ENCODE measurements at regions not wholly inside any gene's neighbourhood (a gene's known extent, or its start where the extent isn't known, plus 50 kb on each side); places are given as distances from the start of the nearest gene placed in this dataset.

DNA sequence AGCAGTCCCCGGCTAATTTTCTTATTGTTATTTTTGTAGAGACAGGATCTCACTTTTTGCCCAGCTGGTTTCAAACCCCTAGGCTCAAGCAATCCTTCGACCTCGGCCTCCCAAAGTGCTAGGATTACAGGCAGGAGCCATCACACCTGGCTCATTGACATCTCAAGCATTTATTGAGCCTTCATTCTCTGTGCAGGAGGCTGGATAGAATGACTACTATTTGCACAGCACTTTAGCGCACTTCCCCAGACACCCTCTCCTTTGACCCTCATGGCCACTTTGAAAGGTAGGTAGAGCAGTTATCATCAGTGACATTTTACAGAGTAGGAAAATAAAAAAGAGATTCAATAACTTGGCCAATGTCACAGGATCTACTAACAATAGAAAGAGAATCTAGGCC lies 124.0 kb upstream of the STXBP5 start:
- H3K9ac ChIP-seq (ENCODE audit: low read length in 3 of 3): no peak overlapping the region
- no peak for FAIRE-seq
- TF ChIP-seq, protein P1, sequence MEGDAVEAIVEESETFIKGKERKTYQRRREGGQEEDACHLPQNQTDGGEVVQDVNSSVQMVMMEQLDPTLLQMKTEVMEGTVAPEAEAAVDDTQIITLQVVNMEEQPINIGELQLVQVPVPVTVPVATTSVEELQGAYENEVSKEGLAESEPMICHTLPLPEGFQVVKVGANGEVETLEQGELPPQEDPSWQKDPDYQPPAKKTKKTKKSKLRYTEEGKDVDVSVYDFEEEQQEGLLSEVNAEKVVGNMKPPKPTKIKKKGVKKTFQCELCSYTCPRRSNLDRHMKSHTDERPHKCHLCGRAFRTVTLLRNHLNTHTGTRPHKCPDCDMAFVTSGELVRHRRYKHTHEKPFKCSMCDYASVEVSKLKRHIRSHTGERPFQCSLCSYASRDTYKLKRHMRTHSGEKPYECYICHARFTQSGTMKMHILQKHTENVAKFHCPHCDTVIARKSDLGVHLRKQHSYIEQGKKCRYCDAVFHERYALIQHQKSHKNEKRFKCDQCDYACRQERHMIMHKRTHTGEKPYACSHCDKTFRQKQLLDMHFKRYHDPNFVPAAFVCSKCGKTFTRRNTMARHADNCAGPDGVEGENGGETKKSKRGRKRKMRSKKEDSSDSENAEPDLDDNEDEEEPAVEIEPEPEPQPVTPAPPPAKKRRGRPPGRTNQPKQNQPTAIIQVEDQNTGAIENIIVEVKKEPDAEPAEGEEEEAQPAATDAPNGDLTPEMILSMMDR (IDR thresholded peaks at IDR 0.05; ENCODE audit: borderline replicate concordance, extremely low read depth, insufficient read depth): no peak
- H3K27me3 ChIP-seq (ENCODE audit: control insufficient read depth, insufficient read depth, low read length): no peaks in the 10 kb centered on the region
- no peaks in the 10 kb centered on the region for H3K4me1 ChIP-seq (ENCODE audit: control insufficient read depth in 2 of 3, insufficient read depth in 2 of 3, low read depth in 1 of 3, low read length in 3 of 3)
- no peak overlapping the region for H3K4me3 ChIP-seq (ENCODE audit: low read length in 3 of 3)
- peak in 3 of 5 donors; percentile 30 to 49 (median 37) for DNase-seq
- no peaks in the 10 kb centered on the region for H3K9me3 ChIP-seq (ENCODE audit: control insufficient read depth in 2 of 3, insufficient read depth in 1 of 3, low read length in 3 of 3)
- intact Hi-C loops (cut with DNase I): no loop called here
- no peaks in the 10 kb centered on the region for H3K36me3 ChIP-seq (ENCODE audit: control insufficient read depth in 2 of 3, insufficient read depth in 3 of 3, low read length in 3 of 3)
- no peak overlapping the region for H3K27ac ChIP-seq (ENCODE audit: low read depth in 2 of 2, low read length in 2 of 2)

DNA sequence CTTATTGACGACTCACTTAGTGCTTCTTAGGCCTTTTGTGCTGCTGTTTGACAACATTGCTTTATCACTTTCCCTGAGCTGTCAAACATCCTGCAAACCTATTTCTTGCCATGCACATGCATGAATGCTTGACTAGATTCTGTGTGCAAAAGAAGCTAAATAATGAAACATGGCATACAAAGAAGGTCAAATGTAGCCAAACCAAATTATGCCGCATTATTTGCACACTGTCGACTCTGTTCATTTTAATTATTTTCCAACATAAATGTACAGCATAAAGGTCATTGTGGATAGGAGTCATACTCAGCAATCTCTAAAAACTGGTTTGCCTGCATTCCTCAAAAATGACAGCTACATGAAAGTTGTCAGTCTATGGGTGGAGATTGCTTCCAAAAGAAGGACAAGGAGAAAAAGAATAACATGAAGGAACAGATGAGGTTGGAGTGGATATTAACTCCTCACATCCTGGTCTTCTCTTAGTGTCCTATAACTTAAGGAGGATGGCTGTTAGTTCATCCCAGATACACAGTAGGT lies 123.1 kb upstream of the STXBP5 start:
- Histone ChIP-seq H3K4me1 (ENCODE audit: control insufficient read depth in 2 of 3, insufficient read depth in 2 of 3, low read depth in 1 of 3, low read length in 3 of 3) (no peaks in the 10 kb centered on the region), H3K36me3 (ENCODE audit: control insufficient read depth in 2 of 3, insufficient read depth in 3 of 3, low read length in 3 of 3) (no peaks in the 10 kb centered on the region), H3K9ac (ENCODE audit: low read length in 3 of 3) (no peak overlapping the region), H3K27ac (ENCODE audit: low read depth in 2 of 2, low read length in 2 of 2) (no peak overlapping the region), H3K27me3 (ENCODE audit: control insufficient read depth, insufficient read depth, low read length) (no peaks in the 10 kb centered on the region), H3K4me3 (ENCODE audit: low read length in 3 of 3) (no peak overlapping the region), H3K9me3 (ENCODE audit: control insufficient read depth in 2 of 3, insufficient read depth in 1 of 3, low read length in 3 of 3) (no peaks in the 10 kb centered on the region)
- no peak for FAIRE-seq
- intact Hi-C loops (cut with DNase I): no loop called here
- peak in 1 of 5 donors; percentile 13 for DNase-seq
- TF ChIP-seq, protein P1 (IDR thresholded peaks at IDR 0.05; ENCODE audit: borderline replicate concordance, extremely low read depth, insufficient read depth): no peak

DNA sequence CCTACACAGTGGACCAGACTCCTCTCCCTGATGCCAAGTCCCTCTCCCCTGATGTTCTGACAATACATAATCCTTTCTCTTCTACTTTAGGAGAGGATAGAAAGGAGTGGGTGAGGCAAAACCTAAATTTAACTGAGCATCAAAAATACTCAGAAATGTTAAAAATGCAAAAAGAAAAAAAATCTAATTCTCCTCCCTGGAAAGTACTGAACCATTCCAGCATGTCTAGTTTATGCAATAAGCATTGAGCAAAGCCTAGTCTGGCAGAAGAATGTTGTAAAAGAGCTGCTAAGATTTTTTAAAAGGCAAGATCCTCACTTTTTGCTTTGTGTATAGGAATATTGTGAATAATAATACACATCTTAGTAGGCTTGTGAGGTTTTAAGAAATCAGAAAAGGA lies 116.6 kb upstream of the STXBP5 start:
- TF ChIP-seq, protein P1 (IDR thresholded peaks at IDR 0.05; ENCODE audit: borderline replicate concordance, extremely low read depth, insufficient read depth): no peak
- FAIRE-seq: no peak
- Histone ChIP-seq H3K36me3 (ENCODE audit: control insufficient read depth in 2 of 3, insufficient read depth in 3 of 3, low read length in 3 of 3) (no peaks in the 10 kb centered on the region), H3K9ac (ENCODE audit: low read length in 3 of 3) (no peak overlapping the region), H3K27ac (ENCODE audit: low read depth in 2 of 2, low read length in 2 of 2) (no peak overlapping the region), H3K4me1 (ENCODE audit: control insufficient read depth in 2 of 3, insufficient read depth in 2 of 3, low read depth in 1 of 3, low read length in 3 of 3) (no peaks in the 10 kb centered on the region), H3K9me3 (ENCODE audit: control insufficient read depth in 2 of 3, insufficient read depth in 1 of 3, low read length in 3 of 3) (peaks cover 0 to 3% (median 3%) of the 10 kb centered on the region in 3 donors), H3K4me3 (ENCODE audit: low read length in 3 of 3) (no peak overlapping the region), H3K27me3 (ENCODE audit: control insufficient read depth, insufficient read depth, low read length) (no peaks in the 10 kb centered on the region)
- intact Hi-C loops (cut with DNase I): no loop called here
- DNase-seq: no peak

DNA sequence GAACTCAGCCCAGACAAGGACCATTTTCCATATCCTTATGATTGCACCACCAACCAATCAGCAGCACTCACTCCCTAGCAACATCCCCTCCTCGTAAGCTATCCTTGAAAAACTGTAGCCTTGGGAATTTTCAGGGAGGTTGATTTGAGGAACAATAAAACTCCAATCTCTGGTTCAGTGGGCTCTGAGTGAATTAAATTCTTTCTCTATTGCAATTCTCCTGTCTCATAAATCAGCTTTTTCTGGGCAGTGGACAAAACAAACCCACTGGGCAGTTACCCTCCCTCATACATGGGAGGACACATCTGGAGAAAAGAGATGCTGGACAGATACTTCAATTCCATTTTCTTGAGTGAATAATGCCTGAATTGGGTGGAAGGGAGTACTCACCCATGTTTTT lies 115.4 kb upstream of the STXBP5 start:
- H3K9ac ChIP-seq (ENCODE audit: low read length in 3 of 3): no peak overlapping the region
- no peaks in the 10 kb centered on the region for H3K4me1 ChIP-seq (ENCODE audit: control insufficient read depth in 2 of 3, insufficient read depth in 2 of 3, low read depth in 1 of 3, low read length in 3 of 3)
- H3K27ac ChIP-seq (ENCODE audit: low read depth in 2 of 2, low read length in 2 of 2): no peak overlapping the region
- H3K36me3 ChIP-seq (ENCODE audit: control insufficient read depth in 2 of 3, insufficient read depth in 3 of 3, low read length in 3 of 3): no peaks in the 10 kb centered on the region
- H3K4me3 ChIP-seq (ENCODE audit: low read length in 3 of 3): no peak overlapping the region
- no peaks in the 10 kb centered on the region for H3K27me3 ChIP-seq (ENCODE audit: control insufficient read depth, insufficient read depth, low read length)
- DNase-seq (peak in 1 of 5 donors; percentile 19), FAIRE-seq (no peak)
- TF ChIP-seq, protein P1 (IDR thresholded peaks at IDR 0.05; ENCODE audit: borderline replicate concordance, extremely low read depth, insufficient read depth): no peak
- intact Hi-C loops (cut with DNase I): no loop called here
- H3K9me3 ChIP-seq (ENCODE audit: control insufficient read depth in 2 of 3, insufficient read depth in 1 of 3, low read length in 3 of 3): peaks cover 0 to 3% (median 3%) of the 10 kb centered on the region in 3 donors
